Aorta (tissue), 5 donors: ENCODE measurements at regions not wholly inside any gene's neighbourhood (a gene's known extent, or its start where the extent isn't known, plus 50 kb on each side); places are given as distances from the start of the nearest gene placed in this dataset.

Experiments used
- ATAC-seq: fragments of 200-7000 bp; cut with Tn5 transposase; one replicate; pipeline ENCODE4 v1.9.1; 2022; ENCODE audit warnings: moderate library complexity; ENCODE audit not compliant: low FRiP score
- DNase-seq, 2 donors: peaks; one replicate each; pipeline ENCODE4 v3.0.0-alpha.2; 2020
- H3K27ac ChIP-seq, 2 donors: one replicate each; pipeline ENCODE4 v1.5.1; 2013; ENCODE audit warnings: low read length in 2 of 2, mild to moderate bottlenecking in 2 of 2, moderate library complexity in 2 of 2, control low read depth in 1 of 2, inconsistent platforms in 1 of 2, low read depth in 1 of 2
- H3K27me3 ChIP-seq, 2 donors: one replicate each; pipeline ENCODE4 v1.6.1; 2013; ENCODE audit warnings: control low read depth in 1 of 2, low read length in 1 of 2, mild to moderate bottlenecking in 1 of 2, moderate library complexity in 1 of 2; ENCODE audit not compliant: insufficient read depth in 2 of 2, control insufficient read depth in 1 of 2
- H3K36me3 ChIP-seq, 2 donors: one replicate each; pipeline ENCODE4 v1.6.1; 2013; ENCODE audit warnings: control low read depth in 1 of 2, low read length in 1 of 2, mild to moderate bottlenecking in 1 of 2; ENCODE audit not compliant: insufficient read depth in 2 of 2, control insufficient read depth in 1 of 2
- H3K4me1 ChIP-seq, 2 donors: one replicate each; pipeline ENCODE4 v1.6.1; 2013; ENCODE audit warnings: low read length in 2 of 2, control low read depth in 1 of 2, mild to moderate bottlenecking in 1 of 2, moderate library complexity in 1 of 2; ENCODE audit not compliant: insufficient read depth in 2 of 2, control insufficient read depth in 1 of 2
- H3K4me3 ChIP-seq, 2 donors: one replicate each; pipeline ENCODE4 v1.5.1; 2013; ENCODE audit warnings: low read length in 2 of 2, control low read depth in 1 of 2, mild to moderate bottlenecking in 1 of 2
- H3K9me3 ChIP-seq: one replicate; pipeline ENCODE4 v1.6.1; 2013; ENCODE audit warnings: mild to moderate bottlenecking, low read length; ENCODE audit not compliant: control insufficient read depth
- WGBS, 2 donors: extraction: QIAGEN DNeasy Blood & Tissue Kit; methylation state at CpG; one replicate each; pipeline ENCODE4 v1.1.7; 2013; 5-methylcytosine and 5-hydroxymethylcytosine counted together
- intact Hi-C, 2 donors: fragments of 100-400 bp; cut with DNase I; formaldehyde crosslinking; loops; one replicate each; pipeline versions ENCODE4 v1.14.2 to v1.15.0; 2022
- donor health status: healthy with polysubstance abuse.
- donor health status: Bipolar disorder and iron deficiency.
- donor health status: DM: no; HTN: no; CAD: no.
- donor health status: DM: no; HTN: no; CAD: no.
- donor health status: DM: yes; HTN: yes; CAD: no.

DNA sequence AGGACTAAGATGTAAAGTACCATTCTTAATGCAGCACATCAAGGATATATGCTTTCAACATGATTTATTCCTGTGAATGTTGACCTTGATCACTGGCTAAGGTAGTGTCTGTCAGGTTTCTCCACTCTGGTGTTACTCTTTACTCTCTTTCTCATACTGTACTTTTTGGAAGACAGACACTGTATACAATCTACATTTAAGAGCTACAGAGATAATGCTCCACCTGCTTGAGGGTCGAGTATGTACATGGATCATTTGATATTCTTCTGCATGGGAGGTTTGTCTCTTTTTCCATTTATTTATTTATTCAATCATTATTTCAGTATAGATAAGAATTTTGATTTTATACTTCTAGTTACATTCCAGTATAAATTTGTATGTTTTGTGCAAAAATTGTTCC is 199.5 kb upstream of the RGPD4 start:
- H3K9me3 ChIP-seq: peaks cover 1% of the 10 kb centered on the region
- H3K4me1 ChIP-seq: no peaks in the 10 kb centered on the region
- no peak overlapping the region for H3K27ac ChIP-seq
- ATAC-seq: no peak
- intact Hi-C loops: no loop called here
- DNase-seq: no peak
- WGBS, 2 donors: 74 to 88% methylated on average over 1 of the region's 1 CpG
- H3K36me3 ChIP-seq: no peaks in the 10 kb centered on the region
- H3K4me3 ChIP-seq: no peak overlapping the region
- no peaks in the 10 kb centered on the region for H3K27me3 ChIP-seq

DNA sequence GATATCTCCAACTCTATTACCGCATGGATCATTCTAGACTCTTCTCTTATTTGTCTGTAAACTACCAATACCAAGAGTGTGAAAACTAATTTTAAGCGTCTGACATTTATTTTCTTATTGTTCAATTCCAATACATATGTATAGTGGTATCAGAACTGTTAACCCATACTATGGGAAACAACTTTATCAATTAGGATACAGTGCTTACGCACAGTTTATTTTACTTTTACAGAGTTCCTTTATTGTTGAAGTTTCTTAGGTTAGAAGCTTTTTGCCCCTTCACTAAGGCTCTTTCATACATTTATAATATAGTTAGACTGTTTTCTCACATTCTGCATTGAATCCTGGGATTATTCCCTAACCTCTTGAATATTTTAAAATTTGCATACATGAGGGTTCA is 198.8 kb upstream of the RGPD4 start:
- Histone ChIP-seq H3K36me3 (no peaks in the 10 kb centered on the region), H3K4me3 (no peak overlapping the region), H3K27ac (no peak overlapping the region), H3K4me1 (no peaks in the 10 kb centered on the region), H3K9me3 (peaks cover 1% of the 10 kb centered on the region), H3K27me3 (no peaks in the 10 kb centered on the region)
- intact Hi-C loops: no loop called here
- DNase-seq (no peak), ATAC-seq (no peak)
- 94 to 96% methylated on average over 3 of the region's 3 CpGs for WGBS, 2 donors

DNA sequence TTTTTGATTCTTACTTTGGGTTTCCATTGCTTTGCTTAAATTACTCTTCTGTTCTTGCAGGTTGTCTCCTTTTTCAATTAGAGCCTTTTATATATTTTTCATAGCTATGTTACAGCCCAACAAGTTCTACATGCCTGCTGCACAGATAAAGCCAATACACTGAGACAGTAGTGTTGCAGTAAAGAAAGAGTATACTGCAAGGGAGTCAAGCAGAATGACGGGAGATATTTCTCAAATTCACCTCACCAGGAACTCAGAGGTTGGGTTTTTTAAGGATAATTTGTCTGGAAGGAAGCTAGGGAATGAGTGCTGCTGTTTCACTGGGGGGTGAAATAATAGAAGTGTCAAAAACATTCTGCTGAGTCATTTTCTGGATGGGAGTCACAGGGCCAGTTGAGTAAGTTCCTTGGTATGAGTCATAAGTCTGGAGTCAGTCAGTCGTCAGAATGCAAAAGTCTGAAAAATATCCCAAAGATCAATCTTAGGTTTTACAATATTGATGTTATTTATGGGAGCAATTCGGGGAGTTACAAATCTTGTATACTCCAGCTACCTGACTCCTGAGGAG is 193.0 kb upstream of the RGPD4 start:
- Histone ChIP-seq H3K27ac (no peak overlapping the region), H3K4me1 (no peaks in the 10 kb centered on the region), H3K27me3 (no peaks in the 10 kb centered on the region), H3K36me3 (no peaks in the 10 kb centered on the region), H3K9me3 (peaks cover 3% of the 10 kb centered on the region), H3K4me3 (no peak overlapping the region)
- DNase-seq: no peak
- no peak for ATAC-seq
- intact Hi-C loops: no loop called here
- 58% methylated on average over 3 of the region's 3 CpGs for WGBS, 2 donors

DNA sequence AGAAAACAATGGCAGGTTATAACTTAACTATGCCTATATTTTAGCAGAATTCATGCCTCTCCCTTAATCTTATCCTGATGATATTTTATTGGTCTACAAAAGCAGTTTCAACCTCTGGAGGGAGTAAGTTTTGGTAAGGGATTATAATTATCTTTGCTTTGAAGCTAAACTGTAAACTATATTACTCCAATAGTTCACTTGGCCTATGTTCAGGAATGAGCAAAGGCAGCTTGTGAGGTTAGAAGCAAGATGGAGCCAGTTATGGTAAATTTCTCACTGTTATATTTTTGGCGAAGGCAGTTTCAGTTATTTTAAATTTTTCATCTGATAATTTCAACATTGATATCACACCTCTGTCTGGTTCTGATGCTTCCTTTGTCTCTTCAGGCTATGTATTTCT is 192.5 kb upstream of the RGPD4 start:
- intact Hi-C loops: no loop called here
- no peaks in the 10 kb centered on the region for H3K27me3 ChIP-seq
- no peak overlapping the region for H3K27ac ChIP-seq
- no peak overlapping the region for H3K4me3 ChIP-seq
- no peak for DNase-seq
- H3K4me1 ChIP-seq: no peaks in the 10 kb centered on the region
- WGBS, 2 donors: 95 to 100% methylated on average over 1 of the region's 1 CpG
- H3K9me3 ChIP-seq: peaks cover 3% of the 10 kb centered on the region
- no peaks in the 10 kb centered on the region for H3K36me3 ChIP-seq
- ATAC-seq: no peak

DNA sequence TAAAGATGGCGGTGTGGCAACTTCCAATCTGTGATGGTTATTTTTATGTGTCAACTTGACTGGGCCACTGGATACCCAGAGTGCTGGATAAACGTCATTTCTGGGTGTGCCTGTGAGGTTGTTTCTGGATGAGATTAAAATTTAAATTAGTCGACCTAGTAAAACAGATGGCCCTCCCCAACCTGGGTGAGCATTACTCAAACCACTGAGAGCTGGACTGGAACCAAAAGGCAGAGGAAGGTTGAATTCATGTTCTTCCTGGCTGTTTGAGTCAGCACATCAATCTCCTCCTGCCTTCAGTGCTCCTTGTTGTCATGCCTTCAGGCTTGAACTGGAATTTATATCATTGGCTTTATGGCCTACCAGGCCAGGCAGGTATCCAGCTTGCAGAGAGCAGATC is 190.8 kb upstream of the RGPD4 start:
- 79 to 80% methylated on average over 3 of the region's 3 CpGs for WGBS, 2 donors
- intact Hi-C loops: no loop called here
- no peak overlapping the region for H3K4me3 ChIP-seq
- no peaks in the 10 kb centered on the region for H3K27me3 ChIP-seq
- H3K4me1 ChIP-seq: no peaks in the 10 kb centered on the region
- no peak for ATAC-seq
- no peak for DNase-seq
- H3K36me3 ChIP-seq: no peaks in the 10 kb centered on the region
- H3K9me3 ChIP-seq: peaks cover 2% of the 10 kb centered on the region
- H3K27ac ChIP-seq: no peak overlapping the region

DNA sequence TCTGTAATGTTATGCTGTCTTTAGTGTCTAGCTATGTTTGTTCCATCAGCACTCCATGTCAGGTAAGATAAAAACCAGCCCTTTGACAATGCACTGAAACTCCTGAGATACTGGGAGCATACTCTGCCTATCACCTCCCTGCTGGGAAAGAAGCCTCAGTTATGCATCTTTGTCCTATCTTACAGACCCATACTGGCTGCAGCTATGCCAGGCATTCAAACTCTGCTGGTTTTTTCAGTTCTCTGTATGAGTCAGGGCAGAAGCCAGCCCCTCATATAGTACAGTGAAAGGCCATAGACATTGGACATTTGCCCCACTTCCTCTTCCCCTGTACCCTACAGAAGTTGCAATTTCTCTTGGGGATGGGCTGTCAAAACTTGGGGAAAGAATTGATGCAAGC is 181.1 kb upstream of the RGPD4 start:
- Histone ChIP-seq H3K9me3 (peaks cover 3% of the 10 kb centered on the region), H3K4me1 (no peaks in the 10 kb centered on the region), H3K27ac (no peak overlapping the region), H3K4me3 (no peak overlapping the region), H3K36me3 (no peaks in the 10 kb centered on the region), H3K27me3 (no peaks in the 10 kb centered on the region)
- intact Hi-C loops: no loop called here
- ATAC-seq (no peak), DNase-seq (no peak)

DNA sequence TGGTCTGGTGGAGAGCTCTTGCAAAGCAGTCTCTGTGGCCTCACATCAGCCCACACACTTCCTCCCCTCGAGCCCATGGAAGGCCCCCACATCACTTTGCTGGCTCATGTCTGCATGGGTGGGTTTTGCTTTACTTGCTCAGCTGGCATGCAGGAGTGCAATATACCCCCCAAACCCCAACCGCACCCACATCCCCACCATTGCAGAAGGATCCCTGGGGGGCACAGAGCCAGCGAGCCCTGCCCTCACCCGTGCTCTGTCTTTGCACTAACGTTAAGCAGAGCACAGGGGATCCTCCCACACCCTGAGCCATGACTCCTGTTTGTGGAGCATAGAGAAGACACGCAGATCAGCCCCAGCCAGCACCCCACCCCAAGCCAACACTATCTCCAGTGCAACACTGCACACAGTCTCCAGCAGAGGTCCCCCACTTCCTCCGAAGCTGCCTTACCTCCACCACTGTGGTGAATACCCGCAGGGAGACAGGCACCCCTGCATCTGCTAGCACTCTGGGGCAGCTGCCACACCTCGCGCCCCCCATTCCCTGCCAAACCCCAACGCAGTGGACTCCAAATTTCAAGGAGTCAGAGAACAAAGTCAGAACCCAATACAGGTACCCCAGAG is 177.8 kb upstream of the RGPD4 start:
- intact Hi-C loops: no loop called here
- H3K27me3 ChIP-seq: no peaks in the 10 kb centered on the region
- no peak for DNase-seq
- H3K9me3 ChIP-seq: peaks cover 3% of the 10 kb centered on the region
- no peaks in the 10 kb centered on the region for H3K4me1 ChIP-seq
- no peak overlapping the region for H3K4me3 ChIP-seq
- ATAC-seq: no peak
- no peak overlapping the region for H3K27ac ChIP-seq
- no peaks in the 10 kb centered on the region for H3K36me3 ChIP-seq
- WGBS, 2 donors: 92% methylated on average over 11 of the region's 11 CpGs

DNA sequence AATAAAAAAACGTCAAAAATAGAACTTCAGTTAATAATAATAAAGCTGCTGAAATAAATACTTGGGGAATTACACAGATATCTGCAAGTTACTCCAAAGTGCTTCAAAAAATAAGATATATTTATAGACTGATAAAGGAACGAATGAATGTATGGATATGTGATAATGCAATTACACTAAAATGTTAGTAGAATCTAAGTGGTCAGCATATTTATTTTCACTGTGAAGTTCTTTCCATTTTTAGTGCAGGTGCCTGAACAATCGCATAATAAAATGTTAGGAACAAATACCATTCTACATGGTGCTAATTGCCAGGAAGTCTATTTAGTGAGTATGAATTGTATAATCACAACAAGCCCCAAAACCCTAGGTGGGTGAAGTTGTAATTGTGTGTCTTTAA is 169.6 kb upstream of the RGPD4 start:
- Histone ChIP-seq H3K27ac (no peak overlapping the region), H3K27me3 (no peaks in the 10 kb centered on the region), H3K36me3 (no peaks in the 10 kb centered on the region), H3K4me1 (no peaks in the 10 kb centered on the region), H3K4me3 (no peak overlapping the region), H3K9me3 (no peaks in the 10 kb centered on the region)
- 47 to 53% methylated on average over 3 of the region's 3 CpGs for WGBS, 2 donors
- no peak for DNase-seq
- ATAC-seq: no peak
- intact Hi-C loops: no loop called here

DNA sequence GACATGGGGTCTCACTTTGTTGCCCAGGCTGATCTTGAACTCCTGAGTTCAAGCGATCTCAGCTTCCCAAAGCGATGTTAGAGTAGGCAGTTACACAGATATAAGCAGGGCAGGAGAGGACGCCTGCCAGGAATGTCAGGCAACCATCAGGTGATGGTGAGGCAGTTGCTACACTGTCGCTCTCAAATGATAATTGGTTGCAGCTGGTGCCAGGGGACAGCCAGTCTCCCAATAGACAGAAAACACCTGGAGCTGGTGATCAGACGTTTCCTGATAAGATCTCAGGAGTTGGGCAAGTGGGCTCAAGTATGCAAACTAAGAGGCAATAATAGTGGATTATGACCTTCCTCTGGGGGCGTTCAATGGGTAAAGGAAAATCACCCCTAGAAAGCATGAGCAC is 163.1 kb upstream of the RGPD4 start:
- no peaks in the 10 kb centered on the region for H3K9me3 ChIP-seq
- WGBS, 2 donors: 92 to 94% methylated on average over 6 of the region's 6 CpGs
- H3K27ac ChIP-seq: no peak overlapping the region
- H3K4me3 ChIP-seq: no peak overlapping the region
- H3K27me3 ChIP-seq: no peaks in the 10 kb centered on the region
- H3K4me1 ChIP-seq: no peaks in the 10 kb centered on the region
- no peak for ATAC-seq
- intact Hi-C loops: loop anchor here in 1 of 2 donors (10.0 kb wide), 1 partner anchor 1019 kb away; no protein-coding TSS in a partner anchor
- DNase-seq: no peak
- H3K36me3 ChIP-seq: no peaks in the 10 kb centered on the region
